ENCODE measurements at regions not wholly inside any gene's neighbourhood (a gene's known extent, or its start where the extent isn't known, plus 50 kb on each side); places are given as distances from the start of the nearest gene placed in this dataset.

DNA sequence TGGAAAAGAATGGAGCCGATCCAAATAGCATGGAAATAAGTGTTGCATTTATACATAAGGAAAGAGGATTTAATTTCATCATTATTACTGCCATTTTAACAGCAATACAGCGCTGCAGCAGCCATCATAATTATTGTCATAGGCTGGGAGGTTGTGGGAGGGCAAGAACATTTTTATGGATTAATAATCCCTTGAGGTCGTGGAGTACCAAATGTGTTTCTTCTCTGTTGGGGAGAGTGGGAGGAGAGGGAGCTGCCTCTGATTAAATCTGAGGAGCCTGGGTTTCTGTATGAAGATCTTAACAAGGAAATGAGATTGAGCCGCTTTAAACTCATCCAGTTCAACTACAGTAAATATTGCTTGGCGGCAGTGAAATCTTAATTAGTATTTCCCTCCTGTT lies 805.9 kb downstream of the PCDH17 start:
- Histone ChIP-seq H3K4me1 (no peaks in the 10 kb centered on the region), H3K36me3 (no peaks in the 10 kb centered on the region), H3K9me3 (no peaks in the 10 kb centered on the region), H3K4me3 (no peak overlapping the region), H3K27ac (no peak overlapping the region), H3K27me3 (no peaks in the 10 kb centered on the region)
- no peak for DNase-seq
- no peak for TF ChIP-seq POLR2A (IDR thresholded peaks at IDR 0.05)
- TF ChIP-seq, protein P1, sequence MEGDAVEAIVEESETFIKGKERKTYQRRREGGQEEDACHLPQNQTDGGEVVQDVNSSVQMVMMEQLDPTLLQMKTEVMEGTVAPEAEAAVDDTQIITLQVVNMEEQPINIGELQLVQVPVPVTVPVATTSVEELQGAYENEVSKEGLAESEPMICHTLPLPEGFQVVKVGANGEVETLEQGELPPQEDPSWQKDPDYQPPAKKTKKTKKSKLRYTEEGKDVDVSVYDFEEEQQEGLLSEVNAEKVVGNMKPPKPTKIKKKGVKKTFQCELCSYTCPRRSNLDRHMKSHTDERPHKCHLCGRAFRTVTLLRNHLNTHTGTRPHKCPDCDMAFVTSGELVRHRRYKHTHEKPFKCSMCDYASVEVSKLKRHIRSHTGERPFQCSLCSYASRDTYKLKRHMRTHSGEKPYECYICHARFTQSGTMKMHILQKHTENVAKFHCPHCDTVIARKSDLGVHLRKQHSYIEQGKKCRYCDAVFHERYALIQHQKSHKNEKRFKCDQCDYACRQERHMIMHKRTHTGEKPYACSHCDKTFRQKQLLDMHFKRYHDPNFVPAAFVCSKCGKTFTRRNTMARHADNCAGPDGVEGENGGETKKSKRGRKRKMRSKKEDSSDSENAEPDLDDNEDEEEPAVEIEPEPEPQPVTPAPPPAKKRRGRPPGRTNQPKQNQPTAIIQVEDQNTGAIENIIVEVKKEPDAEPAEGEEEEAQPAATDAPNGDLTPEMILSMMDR (IDR thresholded peaks at IDR 0.05): no peak

DNA sequence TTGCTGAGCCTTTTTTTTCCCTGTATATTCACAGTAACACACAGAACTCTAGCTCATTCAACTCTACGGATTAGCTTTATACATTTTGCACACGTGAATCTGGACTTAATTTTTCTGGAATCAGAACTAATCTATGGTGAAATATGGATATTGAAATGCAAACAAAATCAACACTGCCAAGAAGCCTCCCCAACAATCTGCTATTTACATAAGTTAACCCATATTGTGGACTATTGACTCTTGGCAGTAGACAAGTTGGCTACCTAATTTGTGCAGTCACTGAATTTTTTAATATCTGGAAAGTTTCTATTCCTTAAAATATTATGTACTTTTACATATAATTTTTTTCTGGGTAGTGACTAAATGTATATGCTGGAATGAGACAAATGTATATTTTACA lies 815.4 kb downstream of the PCDH17 start:
- TF ChIP-seq, protein P1 (IDR thresholded peaks at IDR 0.05): no peak
- TF ChIP-seq POLR2A (IDR thresholded peaks at IDR 0.05): no peak
- Histone ChIP-seq H3K9me3 (no peaks in the 10 kb centered on the region), H3K4me1 (no peaks in the 10 kb centered on the region), H3K27ac (no peak overlapping the region), H3K36me3 (no peaks in the 10 kb centered on the region), H3K27me3 (no peaks in the 10 kb centered on the region), H3K4me3 (no peak overlapping the region)
- DNase-seq: no peak

DNA sequence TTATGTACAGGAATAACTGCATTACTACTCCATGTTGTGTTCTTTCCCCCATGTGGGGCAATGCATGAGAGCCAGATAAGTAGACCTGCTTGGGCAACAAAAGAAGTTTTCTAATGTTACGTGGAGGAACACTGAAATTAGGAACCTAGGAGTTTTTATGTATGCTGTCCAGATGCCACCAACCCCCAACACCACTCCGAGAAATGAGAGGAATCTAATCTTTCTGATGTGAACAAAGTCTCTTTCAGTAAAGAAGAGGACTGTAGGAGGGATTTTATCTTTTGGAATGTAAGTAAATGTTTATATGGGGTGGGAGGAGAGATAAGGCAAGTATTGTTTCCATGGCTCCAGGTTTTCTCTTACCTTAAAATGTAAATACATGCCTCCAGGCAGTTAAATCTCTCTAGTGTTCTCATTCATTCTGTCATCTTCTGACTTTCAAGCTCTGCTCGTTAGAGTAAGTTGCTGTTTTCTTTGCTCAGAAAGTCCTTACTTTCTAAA lies 820.6 kb downstream of the PCDH17 start:
- H3K4me3 ChIP-seq: no peak overlapping the region
- no peak for DNase-seq
- TF ChIP-seq, protein P1 (IDR thresholded peaks at IDR 0.05): no peak
- TF ChIP-seq POLR2A (IDR thresholded peaks at IDR 0.05): no peak

DNA sequence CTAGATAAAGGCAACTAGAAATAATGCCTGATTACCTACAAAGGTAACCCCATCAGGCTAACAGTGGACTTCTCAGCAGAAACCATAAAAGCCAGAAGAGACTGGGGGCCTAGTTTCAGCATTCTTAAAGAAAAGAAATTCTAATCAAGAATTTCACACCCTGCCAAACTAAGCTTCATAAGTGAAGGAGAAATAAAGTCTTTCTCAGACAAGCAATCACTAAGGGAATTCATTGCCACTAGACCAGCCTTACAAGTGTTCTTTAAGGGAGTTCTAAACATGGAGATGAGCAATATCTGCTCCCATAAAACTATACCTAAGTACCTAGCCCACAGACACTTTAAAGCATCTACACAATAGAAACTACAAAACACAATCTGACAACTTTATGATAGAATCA lies 823.5 kb downstream of the PCDH17 start:
- Histone ChIP-seq H3K4me3 (no peak overlapping the region), H3K27ac (no peak overlapping the region), H3K27me3 (no peaks in the 10 kb centered on the region), H3K9me3 (no peaks in the 10 kb centered on the region), H3K36me3 (no peaks in the 10 kb centered on the region), H3K4me1 (no peaks in the 10 kb centered on the region)
- TF ChIP-seq, protein P1 (IDR thresholded peaks at IDR 0.05): no peak
- TF ChIP-seq POLR2A (IDR thresholded peaks at IDR 0.05): no peak
- DNase-seq: no peak

More for the DNA sequence above, 820.6 kb downstream of the PCDH17 start:
- H3K36me3 ChIP-seq: no peaks in the 10 kb centered on the region
- H3K27me3 ChIP-seq: no peaks in the 10 kb centered on the region
- H3K9me3 ChIP-seq: no peaks in the 10 kb centered on the region
- H3K27ac ChIP-seq: no peak overlapping the region
- H3K4me1 ChIP-seq: no peaks in the 10 kb centered on the region

DNA sequence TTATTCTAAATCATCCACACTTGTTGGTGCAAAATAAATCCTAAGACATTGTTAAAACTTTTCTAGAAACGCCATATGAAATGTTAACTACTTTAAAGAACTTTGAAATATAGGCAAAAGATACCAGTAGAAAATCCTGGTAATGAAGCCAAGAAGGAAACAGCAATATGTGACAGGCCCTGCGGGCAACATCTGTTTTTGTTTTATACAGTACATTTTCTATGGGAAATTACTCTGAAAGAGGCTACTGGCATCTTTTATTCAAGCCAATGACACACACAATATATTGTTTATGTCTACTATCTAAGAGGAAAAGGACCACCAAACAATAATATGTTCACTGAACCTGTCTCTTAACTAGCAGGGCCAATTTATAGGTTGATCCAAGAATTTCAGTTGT lies 829.7 kb downstream of the PCDH17 start:
- TF ChIP-seq, protein P1 (IDR thresholded peaks at IDR 0.05): no peak
- TF ChIP-seq POLR2A (IDR thresholded peaks at IDR 0.05): no peak
- no peak overlapping the region for H3K4me3 ChIP-seq

DNA sequence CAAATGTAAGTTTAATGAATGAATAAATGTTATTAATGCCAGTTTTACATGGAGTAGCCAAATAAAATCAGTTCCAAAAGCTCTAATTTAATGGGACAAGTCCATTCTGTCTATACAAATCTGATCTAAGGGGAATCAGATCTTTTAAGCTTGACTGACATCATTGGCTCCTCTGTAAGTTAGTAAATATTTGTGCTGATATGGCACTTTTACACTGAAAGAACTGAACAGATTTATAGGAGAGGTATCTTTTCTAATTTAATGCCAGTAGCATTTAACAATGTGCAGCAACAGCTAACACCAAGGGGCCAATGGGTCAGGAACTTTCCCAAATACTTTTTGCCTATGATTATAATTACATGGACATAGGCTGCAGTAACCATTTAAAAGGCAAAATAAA lies 832.3 kb downstream of the PCDH17 start:
- TF ChIP-seq POLR2A (IDR thresholded peaks at IDR 0.05): no peak
- TF ChIP-seq, protein P1 (IDR thresholded peaks at IDR 0.05): no peak
- no peak for DNase-seq
- no peaks in the 10 kb centered on the region for H3K36me3 ChIP-seq
- no peaks in the 10 kb centered on the region for H3K4me1 ChIP-seq
- H3K27me3 ChIP-seq: no peaks in the 10 kb centered on the region
- H3K4me3 ChIP-seq: no peak overlapping the region
- no peaks in the 10 kb centered on the region for H3K9me3 ChIP-seq
- no peak overlapping the region for H3K27ac ChIP-seq

More for the DNA sequence above, 829.7 kb downstream of the PCDH17 start:
- DNase-seq: no peak
- H3K27ac ChIP-seq: no peak overlapping the region
- H3K9me3 ChIP-seq: no peaks in the 10 kb centered on the region
- no peaks in the 10 kb centered on the region for H3K36me3 ChIP-seq
- no peaks in the 10 kb centered on the region for H3K27me3 ChIP-seq
- H3K4me1 ChIP-seq: no peaks in the 10 kb centered on the region

All from Peyer's patch (tissue), 4 donors.